HCT116 (cell line): ENCODE measurements at regions not wholly inside any gene's neighbourhood (a gene's known extent, or its start where the extent isn't known, plus 50 kb on each side); places are given as distances from the start of the nearest gene placed in this dataset.

Experiments used
- ATAC-seq: fragments of 200-7000 bp; cut with Tn5 transposase; 2 replicates; pipeline ENCODE4 v1.9.1; 2020; ENCODE audit warnings: mild to moderate bottlenecking, moderate library complexity
- BruUV-seq: library from RNA; stranded (reverse); fragments of 400-500 nt; replicated peaks from 2 replicates; lab custom pipeline; 2021; lab: Mats Ljungman, UMichigan
- CTCF ChIA-PET: fragments of 300-600 bp; sonication (Branson Sonifier 250); formaldehyde crosslinking; loops from one replicate; lab custom pipeline; 2021; ENCODE audit warnings: antibody characterized with exemption; lab: Charles Lee
- POLR2A ChIA-PET: fragments of 300-600, 350-600 bp; sonication (Branson Sonifier 250); formaldehyde crosslinking; loops from one replicate; lab custom pipeline; 2021; ENCODE audit warnings: antibody characterized with exemption; lab: Charles Lee
- RAD21 ChIA-PET, 2 experiments: fragments of 300-600 bp; sonication (Branson Sonifier 250); formaldehyde crosslinking; loops; one replicate each; lab custom pipeline; 2023; ENCODE audit warnings: low total read pairs in 2 of 2; ENCODE audit not compliant: uncharacterized antibody in 2 of 2, unreplicated experiment in 2 of 2, low non-redundant PET in 1 of 2; lab: Charles Lee
- DNase-seq: peaks from one replicate; pipeline ENCODE4 v3.0.0-alpha.2; 2010; ENCODE audit warnings: low read depth, low spot score
- H2AFZ ChIP-seq: fragments of 200-600 bp; shearing (Covaris generic), sonication (generic); 2 replicates; pipeline ENCODE4 v1.6.1; 2017; ENCODE audit warnings: low read depth, mixed run types, mixed read lengths, antibody characterized with exemption, low read length; ENCODE audit not compliant: poor library complexity, severe bottlenecking
- H3K27ac ChIP-seq: 2 replicates; pipeline ENCODE4 v1.5.1; 2012; ENCODE audit warnings: low read depth, low read length
- H3K27me3 ChIP-seq: fragments of 200-600 bp; sonication (generic); 2 replicates; pipeline ENCODE4 v1.6.1; 2016; ENCODE audit warnings: mixed run types, low read length, mixed read lengths; ENCODE audit not compliant: insufficient read depth
- H3K36me3 ChIP-seq, 2 experiments: fragments of 200-500 bp in 1 of 2; fragments of 200-600 bp in 1 of 2; sonication (Bioruptor generic) in 1 of 2; sonication (generic) in 1 of 2; 2 replicates each; pipeline versions ENCODE4 v1.5.1 to v1.6.1; 2014 to 2016; ENCODE audit warnings: low read length in 2 of 2, inconsistent platforms in 1 of 2, mixed read lengths in 1 of 2, mixed run types in 1 of 2; ENCODE audit not compliant: insufficient read depth in 2 of 2, control insufficient read depth in 1 of 2
- H3K4me1 ChIP-seq, 2 experiments: fragments of 200-600 bp in 1 of 2; sonication (generic) in 1 of 2; 2 replicates each; pipeline versions ENCODE4 v1.5.1 to v1.6.1; 2012 to 2017; ENCODE audit warnings: low read length in 2 of 2, inconsistent platforms in 1 of 2, mild to moderate bottlenecking in 1 of 2, mixed read lengths in 1 of 2, mixed run types in 1 of 2, moderate library complexity in 1 of 2; ENCODE audit not compliant: insufficient read depth in 2 of 2, control insufficient read depth in 1 of 2
- H3K4me2 ChIP-seq: fragments of 200-600 bp; sonication (generic); 2 replicates; pipeline ENCODE4 v1.6.1; 2017; ENCODE audit warnings: mixed run types, low read length, mixed read lengths
- H3K4me3 ChIP-seq, 2 experiments: fragments of 200-600 bp in 1 of 2; sonication (generic) in 1 of 2; replicated peaks in 1 of 2; 2 replicates each; pipeline ENCODE4 v1.5.1; 2011 to 2016; ENCODE audit warnings: low read length in 2 of 2, control low read depth in 1 of 2, low read depth in 1 of 2, mild to moderate bottlenecking in 1 of 2, mixed read lengths in 1 of 2, mixed run types in 1 of 2
- H3K79me2 ChIP-seq: fragments of 200-600 bp; sonication (generic); 2 replicates; pipeline ENCODE4 v1.6.1; 2017; ENCODE audit warnings: mild to moderate bottlenecking, mixed run types, low read length, moderate library complexity, mixed read lengths; ENCODE audit not compliant: insufficient read depth
- H3K9ac ChIP-seq: fragments of 200-600 bp; sonication (generic); 2 replicates; pipeline ENCODE4 v1.6.1; 2016; ENCODE audit warnings: low read length, mixed read lengths
- H3K9me2 ChIP-seq: fragments of 200-600 bp; sonication (generic), shearing (Covaris generic); 2 replicates; pipeline ENCODE4 v1.6.1; 2017; ENCODE audit warnings: mixed run types, mild to moderate bottlenecking, moderate library complexity; ENCODE audit not compliant: insufficient read depth
- H3K9me3 ChIP-seq, 2 experiments: fragments of 200-500 bp in 1 of 2; fragments of 200-600 bp in 1 of 2; sonication (Bioruptor generic) in 1 of 2; sonication (generic) in 1 of 2; 2 replicates each; pipeline ENCODE4 v1.6.1; 2014 to 2017; ENCODE audit warnings: low read length in 2 of 2, mixed read lengths in 2 of 2, inconsistent platforms in 1 of 2, low read depth in 1 of 2, mild to moderate bottlenecking in 1 of 2, mixed run types in 1 of 2, moderate library complexity in 1 of 2; ENCODE audit not compliant: control insufficient read depth in 1 of 2, insufficient read depth in 1 of 2
- H4K20me1 ChIP-seq: fragments of 200-600 bp; sonication (generic), shearing (Covaris generic); 2 replicates; pipeline ENCODE4 v1.6.1; 2017; ENCODE audit warnings: mixed run types, mild to moderate bottlenecking, moderate library complexity; ENCODE audit not compliant: insufficient read depth
- CBX3 ChIP-seq: IDR thresholded peaks from 2 replicates; pipeline ENCODE4 v1.6.1; 2012; ENCODE audit warnings: low read depth
- CEBPB ChIP-seq: IDR thresholded peaks from 2 replicates; pipeline ENCODE4 v1.6.1; 2012; ENCODE audit warnings: low read depth
- EGR1 ChIP-seq: IDR thresholded peaks from 2 replicates; pipeline ENCODE4 v1.6.1; 2012; ENCODE audit warnings: low read depth
- ELF1 ChIP-seq: IDR thresholded peaks from 2 replicates; pipeline ENCODE4 v1.6.1; 2012; ENCODE audit warnings: low read depth, borderline replicate concordance
- EZH2 ChIP-seq: fragments of 200-600 bp; sonication (generic); IDR thresholded peaks from 2 replicates; pipeline ENCODE4 v1.6.1; 2017; ENCODE audit warnings: antibody characterized with exemption, mixed run types
- FOSL1 ChIP-seq: IDR thresholded peaks from 2 replicates; pipeline ENCODE4 v1.6.1; 2012; ENCODE audit warnings: low read depth
- JUND ChIP-seq: IDR thresholded peaks from 2 replicates; pipeline ENCODE4 v1.6.1; 2012
- POLR2A ChIP-seq: IDR thresholded peaks from 2 replicates; pipeline ENCODE4 v1.7.0; 2011; ENCODE audit warnings: borderline replicate concordance; ENCODE audit not compliant: insufficient read depth, insufficient read length; ENCODE audit errors: extremely low read depth
- RAD21 ChIP-seq: IDR thresholded peaks from 2 replicates; pipeline ENCODE4 v1.6.1; 2012; ENCODE audit warnings: low read depth, mild to moderate bottlenecking
- SP1 ChIP-seq: IDR thresholded peaks from 2 replicates; pipeline ENCODE4 v1.6.1; 2012; ENCODE audit warnings: low read depth
- SRF ChIP-seq: IDR thresholded peaks from 2 replicates; pipeline ENCODE4 v1.6.1; 2012; ENCODE audit warnings: low read depth
- TCF7L2 ChIP-seq: IDR thresholded peaks from 2 replicates; pipeline ENCODE4 v1.7.0; 2011; ENCODE audit warnings: borderline replicate concordance, inconsistent platforms; ENCODE audit not compliant: insufficient read depth, insufficient read length; ENCODE audit errors: extremely low read depth
- YY1 ChIP-seq: IDR thresholded peaks from 2 replicates; pipeline ENCODE4 v1.6.1; 2011; ENCODE audit warnings: low read length, low read depth, moderate library complexity, mild to moderate bottlenecking; ENCODE audit not compliant: insufficient replicate concordance; ENCODE audit errors: extremely low read depth
- ZNF274 ChIP-seq: fragments of 200-500 bp; sonication (Bioruptor generic); IDR thresholded peaks from 2 replicates; pipeline ENCODE4 v1.6.1; 2014; ENCODE audit warnings: mild to moderate bottlenecking, low read depth, low read length, inconsistent platforms
- intact Hi-C: fragments of 100-400 bp; cut with micrococcal nuclease; formaldehyde crosslinking; loops from 2 replicates; pipeline ENCODE4 v1.10.0; 2022
- TF ChIP-seq, protein P1 (sequence below): IDR thresholded peaks from 2 replicates; pipeline ENCODE4 v1.6.1; 2012; ENCODE audit warnings: low read depth
- TF ChIP-seq, protein P2 (sequence below), 3 experiments: fragments of 200-600 bp in 1 of 3; sonication (generic) in 1 of 3; IDR thresholded peaks in 2 of 3; conservative IDR thresholded peaks in 1 of 3; 2 replicates each; pipeline ENCODE4 v1.5.1; 2012 to 2017; ENCODE audit warnings: low read depth in 2 of 3, low read length in 2 of 3, antibody characterized with exemption in 1 of 3, borderline replicate concordance in 1 of 3, control low read depth in 1 of 3, mild to moderate bottlenecking in 1 of 3, mixed read lengths in 1 of 3, mixed run types in 1 of 3, moderate library complexity in 1 of 3; ENCODE audit not compliant: insufficient read depth in 1 of 3

DNA sequence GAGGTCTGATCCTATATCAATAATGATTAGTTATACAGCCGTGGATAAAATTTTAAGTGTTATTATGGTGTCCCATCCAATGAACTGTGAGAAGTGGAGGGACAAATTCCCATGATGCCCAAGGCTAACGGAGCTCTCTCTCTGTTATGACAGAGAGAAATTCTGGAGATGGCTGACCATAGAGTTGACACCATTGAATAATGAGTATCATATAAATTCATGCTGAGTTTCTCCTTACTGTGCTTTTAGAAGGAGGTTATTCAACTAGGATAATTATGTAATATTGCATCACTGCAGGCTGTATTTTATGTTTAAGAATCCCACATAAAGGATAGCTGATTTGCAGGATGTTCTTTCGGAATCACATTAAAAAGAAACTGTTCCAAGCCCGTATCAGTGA is 82.9 kb downstream of the PYDC2 start:
- H3K4me2 ChIP-seq: no peak overlapping the region
- H3K9me2 ChIP-seq: no peaks in the 10 kb centered on the region
- no peak overlapping the region for H3K27ac ChIP-seq
- H2AFZ ChIP-seq: no peak overlapping the region
- TF ChIP-seq FOSL1 (no peak), ELF1 (no peak), SRF (no peak), YY1 (no peak), TCF7L2 (no peak), EZH2 (no peak), RAD21 (no peak), CEBPB (no peak), EGR1 (no peak), POLR2A (no peak), SP1 (no peak), JUND (no peak), CBX3 (no peak), ZNF274 (no peak)
- TF ChIP-seq, protein P1, sequence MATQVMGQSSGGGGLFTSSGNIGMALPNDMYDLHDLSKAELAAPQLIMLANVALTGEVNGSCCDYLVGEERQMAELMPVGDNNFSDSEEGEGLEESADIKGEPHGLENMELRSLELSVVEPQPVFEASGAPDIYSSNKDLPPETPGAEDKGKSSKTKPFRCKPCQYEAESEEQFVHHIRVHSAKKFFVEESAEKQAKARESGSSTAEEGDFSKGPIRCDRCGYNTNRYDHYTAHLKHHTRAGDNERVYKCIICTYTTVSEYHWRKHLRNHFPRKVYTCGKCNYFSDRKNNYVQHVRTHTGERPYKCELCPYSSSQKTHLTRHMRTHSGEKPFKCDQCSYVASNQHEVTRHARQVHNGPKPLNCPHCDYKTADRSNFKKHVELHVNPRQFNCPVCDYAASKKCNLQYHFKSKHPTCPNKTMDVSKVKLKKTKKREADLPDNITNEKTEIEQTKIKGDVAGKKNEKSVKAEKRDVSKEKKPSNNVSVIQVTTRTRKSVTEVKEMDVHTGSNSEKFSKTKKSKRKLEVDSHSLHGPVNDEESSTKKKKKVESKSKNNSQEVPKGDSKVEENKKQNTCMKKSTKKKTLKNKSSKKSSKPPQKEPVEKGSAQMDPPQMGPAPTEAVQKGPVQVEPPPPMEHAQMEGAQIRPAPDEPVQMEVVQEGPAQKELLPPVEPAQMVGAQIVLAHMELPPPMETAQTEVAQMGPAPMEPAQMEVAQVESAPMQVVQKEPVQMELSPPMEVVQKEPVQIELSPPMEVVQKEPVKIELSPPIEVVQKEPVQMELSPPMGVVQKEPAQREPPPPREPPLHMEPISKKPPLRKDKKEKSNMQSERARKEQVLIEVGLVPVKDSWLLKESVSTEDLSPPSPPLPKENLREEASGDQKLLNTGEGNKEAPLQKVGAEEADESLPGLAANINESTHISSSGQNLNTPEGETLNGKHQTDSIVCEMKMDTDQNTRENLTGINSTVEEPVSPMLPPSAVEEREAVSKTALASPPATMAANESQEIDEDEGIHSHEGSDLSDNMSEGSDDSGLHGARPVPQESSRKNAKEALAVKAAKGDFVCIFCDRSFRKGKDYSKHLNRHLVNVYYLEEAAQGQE: no peak
- TF ChIP-seq, protein P2, sequence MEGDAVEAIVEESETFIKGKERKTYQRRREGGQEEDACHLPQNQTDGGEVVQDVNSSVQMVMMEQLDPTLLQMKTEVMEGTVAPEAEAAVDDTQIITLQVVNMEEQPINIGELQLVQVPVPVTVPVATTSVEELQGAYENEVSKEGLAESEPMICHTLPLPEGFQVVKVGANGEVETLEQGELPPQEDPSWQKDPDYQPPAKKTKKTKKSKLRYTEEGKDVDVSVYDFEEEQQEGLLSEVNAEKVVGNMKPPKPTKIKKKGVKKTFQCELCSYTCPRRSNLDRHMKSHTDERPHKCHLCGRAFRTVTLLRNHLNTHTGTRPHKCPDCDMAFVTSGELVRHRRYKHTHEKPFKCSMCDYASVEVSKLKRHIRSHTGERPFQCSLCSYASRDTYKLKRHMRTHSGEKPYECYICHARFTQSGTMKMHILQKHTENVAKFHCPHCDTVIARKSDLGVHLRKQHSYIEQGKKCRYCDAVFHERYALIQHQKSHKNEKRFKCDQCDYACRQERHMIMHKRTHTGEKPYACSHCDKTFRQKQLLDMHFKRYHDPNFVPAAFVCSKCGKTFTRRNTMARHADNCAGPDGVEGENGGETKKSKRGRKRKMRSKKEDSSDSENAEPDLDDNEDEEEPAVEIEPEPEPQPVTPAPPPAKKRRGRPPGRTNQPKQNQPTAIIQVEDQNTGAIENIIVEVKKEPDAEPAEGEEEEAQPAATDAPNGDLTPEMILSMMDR (IDR thresholded peaks at IDR 0.05 in 2 of 3, conservative IDR thresholded peaks at IDR 0.05 in 1 of 3; ENCODE audit: borderline replicate concordance in 1 of 3, insufficient read depth in 1 of 3, low read depth in 2 of 3, low read length in 2 of 3): no peak
- no peaks in the 10 kb centered on the region for H3K27me3 ChIP-seq
- H3K9me3 ChIP-seq: no peaks in the 10 kb centered on the region
- no peak overlapping the region for H3K4me3 ChIP-seq
- no peaks in the 10 kb centered on the region for H4K20me1 ChIP-seq
- intact Hi-C loops: no loop called here
- no peak for DNase-seq
- no peak overlapping the region for H3K9ac ChIP-seq
- no peaks in the 10 kb centered on the region for H3K79me2 ChIP-seq
- no peak for ATAC-seq
- POLR2A ChIA-PET: no interaction called here
- RAD21 ChIA-PET: no interaction called here
- no peaks in the 10 kb centered on the region for H3K4me1 ChIP-seq
- H3K36me3 ChIP-seq: no peaks in the 10 kb centered on the region
- CTCF ChIA-PET: no interaction called here
- BruUV-seq: no TSS peak
